HepG2 (cell line): ENCODE measurements at regions not wholly inside any gene's neighbourhood (a gene's known extent, or its start where the extent isn't known, plus 50 kb on each side); places are given as distances from the start of the nearest gene placed in this dataset.

Source experiments
- ATAC-seq: fragments of 200-7000 bp; cut with Tn5 transposase; 3 replicates; pipeline ENCODE4 v1.9.1; 2020; ENCODE audit warnings: mild to moderate bottlenecking, moderate library complexity
- BruUV-seq: library from RNA; stranded (reverse); fragments of 400-500 nt; replicated peaks from 2 replicates; lab custom pipeline; 2021; lab: Mats Ljungman, UMichigan
- CTCF ChIA-PET: fragments of 300-600 bp; formaldehyde crosslinking; extraction: SDS; loops from one replicate; lab custom pipeline; 2021; ENCODE audit warnings: low total read pairs, inconsistent platforms, low intra/inter-chr PET ratio; lab: Yijun Ruan, JAX
- POLR2A ChIA-PET: fragments of 350-600 bp; sonication (Branson Sonifier 250); formaldehyde crosslinking; loops from one replicate; lab custom pipeline; 2020; ENCODE audit warnings: antibody characterized with exemption, inconsistent platforms; lab: Yijun Ruan, JAX
- DNase-seq: peaks from one replicate; pipeline ENCODE4 v3.0.0-alpha.2; 2015; ENCODE audit warnings: low spot score
- FAIRE-seq: peaks from 3 replicates; lab custom pipeline; 2011; peaks lifted over from hg19 to GRCh38; lab: Jason Lieb, UNC
- H2AFZ ChIP-seq: one replicate; pipeline ENCODE4 v1.6.1; 2011; ENCODE audit warnings: low read length, inconsistent platforms
- H3K27ac ChIP-seq: fragments of 300-600 bp; 3 replicates; pipeline ENCODE4 v1.8.0; 2011; ENCODE audit warnings: mixed run types, mild to moderate bottlenecking, mixed read lengths, low read length, inconsistent platforms; ENCODE audit not compliant: insufficient read depth; ENCODE audit errors: extremely low read length
- H3K27me3 ChIP-seq, 2 experiments: fragments of 200-600 bp in 1 of 2; 2 replicates in 1 of 2; 3 replicates in 1 of 2; pipeline versions ENCODE4 v1.6.0 to v1.8.0; 2011; ENCODE audit warnings: low read length in 2 of 2, mild to moderate bottlenecking in 2 of 2, moderate library complexity in 2 of 2, inconsistent platforms in 1 of 2; ENCODE audit not compliant: insufficient read depth in 2 of 2, control insufficient read depth in 1 of 2
- H3K36me3 ChIP-seq, 2 experiments: fragments of 200-600 bp in 1 of 2; replicated peaks in 1 of 2; 2 replicates in 1 of 2; 3 replicates in 1 of 2; pipeline versions ENCODE4 v1.5.1 to v1.8.0; 2011; ENCODE audit warnings: low read length in 2 of 2, inconsistent platforms in 1 of 2; ENCODE audit not compliant: insufficient read depth in 2 of 2, control insufficient read depth in 1 of 2
- H3K4me1 ChIP-seq: 2 replicates; pipeline ENCODE4 v1.5.1; 2012; ENCODE audit warnings: low read length, inconsistent platforms; ENCODE audit not compliant: insufficient read depth
- H3K4me2 ChIP-seq: 2 replicates; pipeline ENCODE4 v1.6.0; 2011; ENCODE audit warnings: low read depth, low read length, inconsistent platforms
- H3K4me3 ChIP-seq, 3 experiments: fragments of 200-600 bp in 1 of 3; sonication (generic), shearing (Covaris generic) in 1 of 3; replicated peaks in 1 of 3; 2 replicates each; pipeline ENCODE4 v1.5.1; 2011 to 2016; ENCODE audit warnings: low read length in 3 of 3, inconsistent platforms in 2 of 3, low read depth in 2 of 3, mild to moderate bottlenecking in 2 of 3, control low read depth in 1 of 3, mixed read lengths in 1 of 3; ENCODE audit not compliant: insufficient read depth in 1 of 3
- H3K79me2 ChIP-seq: one replicate; pipeline ENCODE4 v1.6.1; 2011; ENCODE audit warnings: low read length, inconsistent platforms; ENCODE audit not compliant: insufficient read depth
- H3K9ac ChIP-seq: 2 replicates; pipeline ENCODE4 v1.6.0; 2011; ENCODE audit warnings: mild to moderate bottlenecking, low read depth, low read length, inconsistent platforms; ENCODE audit not compliant: insufficient read depth
- H3K9me3 ChIP-seq: 2 replicates; pipeline ENCODE4 v1.5.1; 2012; ENCODE audit warnings: mild to moderate bottlenecking, low read length
- H4K20me1 ChIP-seq: 2 replicates; pipeline ENCODE4 v1.6.0; 2011; ENCODE audit warnings: inconsistent platforms, mild to moderate bottlenecking, low read length, moderate library complexity; ENCODE audit not compliant: insufficient read depth
- ATF7-NPFF ChIP-seq: sonication (generic); formaldehyde crosslinking; IDR thresholded peaks from 2 replicates; pipeline ENCODE4 v1.8.1; 2023; ENCODE audit warnings: mild to moderate bottlenecking, low read depth, missing genetic modification reagents, moderate library complexity
- BORCS8-MEF2B ChIP-seq: sonication (generic); formaldehyde crosslinking; IDR thresholded peaks from 2 replicates; pipeline ENCODE4 v1.8.0; 2022; ENCODE audit warnings: mild to moderate bottlenecking, missing genetic modification reagents
- CEBPG ChIP-seq: IDR thresholded peaks from 2 replicates; pipeline ENCODE4 v1.6.1; 2016
- CERS6 ChIP-seq: sonication (generic); formaldehyde crosslinking; IDR thresholded peaks from 2 replicates; pipeline ENCODE4 v1.5.0; 2020; ENCODE audit warnings: missing genetic modification reagents
- DNMT1 ChIP-seq: sonication (generic); formaldehyde crosslinking; IDR thresholded peaks from 2 replicates; pipeline ENCODE4 v1.5.1; 2020; ENCODE audit warnings: mild to moderate bottlenecking, missing genetic modification reagents
- MATR3 ChIP-seq: sonication (generic); formaldehyde crosslinking; IDR thresholded peaks from 2 replicates; pipeline ENCODE4 v1.4.0; 2020; ENCODE audit warnings: missing genetic modification reagents
- NFKB2 ChIP-seq: sonication (generic); formaldehyde crosslinking; IDR thresholded peaks from 2 replicates; pipeline ENCODE4 v1.4.0; 2020; ENCODE audit warnings: missing genetic modification reagents, borderline replicate concordance
- RARA ChIP-seq: IDR thresholded peaks from 2 replicates; pipeline ENCODE4 v1.6.1; 2016; ENCODE audit warnings: missing genetic modification reagents, missing compliant biosample characterization
- RBFOX2 ChIP-seq: fragments of 200-400 bp; formaldehyde crosslinking; IDR thresholded peaks from 2 replicates; pipeline ENCODE4 v1.6.1; 2017; ENCODE audit warnings: low read depth, mild to moderate bottlenecking, low read length
- SIX1 ChIP-seq: sonication (generic); formaldehyde crosslinking; IDR thresholded peaks from 2 replicates; pipeline ENCODE4 v1.4.0; 2020; ENCODE audit warnings: missing genetic modification reagents, borderline replicate concordance
- TAF1 ChIP-seq: sonication (generic); formaldehyde crosslinking; IDR thresholded peaks from 2 replicates; pipeline ENCODE4 v1.4.0; 2020; ENCODE audit warnings: missing genetic modification reagents
- XBP1 ChIP-seq: sonication (generic); formaldehyde crosslinking; IDR thresholded peaks from 2 replicates; pipeline ENCODE4 v1.5.0; 2020; ENCODE audit warnings: missing genetic modification reagents
- ZNF678 ChIP-seq: sonication (generic); formaldehyde crosslinking; IDR thresholded peaks from 2 replicates; pipeline ENCODE4 v1.4.0; 2020; ENCODE audit warnings: mild to moderate bottlenecking, missing genetic modification reagents
- ZNF746 ChIP-seq: sonication (generic); formaldehyde crosslinking; IDR thresholded peaks from 2 replicates; pipeline ENCODE4 v1.8.0; 2022; ENCODE audit warnings: mild to moderate bottlenecking, missing genetic modification reagents
- ZNF781 ChIP-seq: sonication (generic); formaldehyde crosslinking; IDR thresholded peaks from 2 replicates; pipeline ENCODE4 v1.5.1; 2020; ENCODE audit warnings: borderline replicate concordance, mild to moderate bottlenecking, missing genetic modification reagents; ENCODE audit errors: not compliant biosample characterization
- WGBS: methylation state at CpG from one replicate; pipeline ENCODE4 v1.1.6; 2017; ENCODE audit warnings: low lambda C conversion rate; 5-methylcytosine and 5-hydroxymethylcytosine counted together
- in situ Hi-C: cut with HindIII; loops from 2 replicates; pipeline ENCODE4 v1.10.0; 2017; ENCODE audit warnings: low pct_unique_long_range_greater_than_20kb; ENCODE audit not compliant: extremely low pct_ligation_motif_present
- intact Hi-C: fragments of 100-400 bp; cut with micrococcal nuclease; formaldehyde crosslinking; loops from one replicate; pipeline ENCODE4 v1.10.0; 2022; ENCODE audit not compliant: unreplicated experiment
- TF ChIP-seq, protein P1 (sequence below): sonication (generic); formaldehyde crosslinking; IDR thresholded peaks from 2 replicates; pipeline ENCODE4 v1.4.0; 2020; ENCODE audit warnings: mild to moderate bottlenecking, missing genetic modification reagents
- TF ChIP-seq, protein P2 (sequence below): sonication (generic); formaldehyde crosslinking; IDR thresholded peaks from 2 replicates; pipeline ENCODE4 v1.8.0; 2022; ENCODE audit warnings: mild to moderate bottlenecking, missing genetic modification reagents

DNA sequence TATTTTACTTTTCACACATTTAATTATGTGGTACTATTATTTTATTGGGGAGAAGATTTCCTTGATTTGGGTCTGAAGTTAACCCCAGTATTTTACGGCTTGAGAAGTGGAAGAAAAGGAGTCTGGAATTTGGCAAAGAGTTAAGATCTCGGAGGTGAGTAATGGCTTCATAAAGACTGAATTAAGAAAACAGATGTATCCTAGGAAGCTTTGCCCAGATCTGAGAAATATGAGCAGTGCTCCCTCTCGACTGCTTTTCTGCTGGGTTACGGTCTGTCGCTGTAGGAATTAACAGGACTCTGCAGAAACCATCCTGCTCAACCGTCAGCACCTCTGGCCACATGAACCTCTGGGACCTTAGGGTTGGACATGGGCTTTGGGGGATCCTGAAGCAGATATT, 163.6 kb upstream of the NDN start:
- DNase-seq (no peak), FAIRE-seq (no peak), ATAC-seq (no peak)
- BruUV-seq, result no TSS peak
- no peaks in the 10 kb centered on the region; a peak in 1 of 5 replicates for H3K27me3 ChIP-seq
- ChIA-PET POLR2A (no interaction called here), CTCF (no interaction called here)
- H3K79me2 ChIP-seq, result no peaks in the 10 kb centered on the region
- in situ Hi-C loops, result no loop called here
- WGBS, result 21% methylated on average over 5 of the region's 6 CpGs
- H3K27ac ChIP-seq, result no peak overlapping the region
- no peaks in the 10 kb centered on the region for H4K20me1 ChIP-seq
- H2AFZ ChIP-seq, result no peak overlapping the region
- no peak overlapping the region for H3K4me2 ChIP-seq
- H3K9ac ChIP-seq, result no peak overlapping the region
- intact Hi-C loops, result loop anchor here (10.0 kb wide), 1 partner anchor 86 kb away; no protein-coding TSS in a partner anchor
- no peak overlapping the region for H3K4me3 ChIP-seq
- H3K9me3 ChIP-seq, result no peaks in the 10 kb centered on the region
- no peaks in the 10 kb centered on the region for H3K36me3 ChIP-seq
- no peaks in the 10 kb centered on the region for H3K4me1 ChIP-seq
- TF ChIP-seq TAF1 (CRISPR knock-in tag) (no peak), NFKB2 (CRISPR knock-in tag) (no peak), SIX1 (CRISPR knock-in tag) (no peak), ATF7-NPFF (no peak), RBFOX2 (no peak), CEBPG (CRISPR knock-in tag) (no peak), BORCS8-MEF2B (CRISPR knock-in tag) (no peak), CERS6 (CRISPR knock-in tag) (no peak), ZNF746 (no peak), DNMT1 (CRISPR knock-in tag) (no peak), XBP1 (CRISPR knock-in tag) (no peak), MATR3 (no peak), RARA (CRISPR knock-in tag) (no peak), ZNF678 (CRISPR knock-in tag) (no peak), ZNF781 (CRISPR knock-in tag) (no peak)
- TF ChIP-seq, protein P1, sequence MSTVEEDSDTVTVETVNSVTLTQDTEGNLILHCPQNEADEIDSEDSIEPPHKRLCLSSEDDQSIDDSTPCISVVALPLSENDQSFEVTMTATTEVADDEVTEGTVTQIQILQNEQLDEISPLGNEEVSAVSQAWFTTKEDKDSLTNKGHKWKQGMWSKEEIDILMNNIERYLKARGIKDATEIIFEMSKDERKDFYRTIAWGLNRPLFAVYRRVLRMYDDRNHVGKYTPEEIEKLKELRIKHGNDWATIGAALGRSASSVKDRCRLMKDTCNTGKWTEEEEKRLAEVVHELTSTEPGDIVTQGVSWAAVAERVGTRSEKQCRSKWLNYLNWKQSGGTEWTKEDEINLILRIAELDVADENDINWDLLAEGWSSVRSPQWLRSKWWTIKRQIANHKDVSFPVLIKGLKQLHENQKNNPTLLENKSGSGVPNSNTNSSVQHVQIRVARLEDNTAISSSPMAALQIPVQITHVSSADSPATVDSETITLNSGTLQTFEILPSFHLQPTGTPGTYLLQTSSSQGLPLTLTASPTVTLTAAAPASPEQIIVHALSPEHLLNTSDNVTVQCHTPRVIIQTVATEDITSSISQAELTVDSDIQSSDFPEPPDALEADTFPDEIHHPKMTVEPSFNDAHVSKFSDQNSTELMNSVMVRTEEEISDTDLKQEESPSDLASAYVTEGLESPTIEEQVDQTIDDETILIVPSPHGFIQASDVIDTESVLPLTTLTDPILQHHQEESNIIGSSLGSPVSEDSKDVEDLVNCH (CRISPR knock-in tag), result no peak
- TF ChIP-seq, protein P2, sequence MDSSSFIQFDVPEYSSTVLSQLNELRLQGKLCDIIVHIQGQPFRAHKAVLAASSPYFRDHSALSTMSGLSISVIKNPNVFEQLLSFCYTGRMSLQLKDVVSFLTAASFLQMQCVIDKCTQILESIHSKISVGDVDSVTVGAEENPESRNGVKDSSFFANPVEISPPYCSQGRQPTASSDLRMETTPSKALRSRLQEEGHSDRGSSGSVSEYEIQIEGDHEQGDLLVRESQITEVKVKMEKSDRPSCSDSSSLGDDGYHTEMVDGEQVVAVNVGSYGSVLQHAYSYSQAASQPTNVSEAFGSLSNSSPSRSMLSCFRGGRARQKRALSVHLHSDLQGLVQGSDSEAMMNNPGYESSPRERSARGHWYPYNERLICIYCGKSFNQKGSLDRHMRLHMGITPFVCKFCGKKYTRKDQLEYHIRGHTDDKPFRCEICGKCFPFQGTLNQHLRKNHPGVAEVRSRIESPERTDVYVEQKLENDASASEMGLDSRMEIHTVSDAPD (CRISPR knock-in tag), result no peak
